ENCODE measurements at regions not wholly inside any gene's neighbourhood (a gene's known extent, or its start where the extent isn't known, plus 50 kb on each side); places are given as distances from the start of the nearest gene placed in this dataset.
"Not testable (repeated sequence)": the region's sequence is repeated elsewhere in the genome, so short reads cannot be mapped to it uniquely, and the experiment has no call there.

DNA sequence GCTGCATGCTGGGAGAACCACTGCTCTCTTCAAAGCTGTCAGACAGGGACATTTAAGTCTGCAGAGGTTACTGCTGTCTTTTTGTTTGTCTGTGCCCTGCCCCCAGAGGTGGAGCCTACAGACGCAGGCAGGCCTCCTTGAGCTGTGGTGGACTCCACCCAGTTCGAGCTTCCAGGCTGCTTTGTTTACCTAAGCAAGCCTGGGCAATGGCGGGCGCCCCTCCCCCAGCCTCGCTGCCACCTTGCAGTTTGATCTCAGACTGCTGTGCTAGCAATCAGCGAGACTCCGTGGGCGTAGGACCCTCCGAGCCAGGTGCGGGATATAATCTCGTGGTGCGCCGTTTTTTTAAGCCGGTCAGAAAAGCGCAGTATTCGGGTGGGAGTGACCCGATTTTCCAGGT is 234.9 kb upstream of the THUMPD2 start:
- in situ Hi-C loops (cut with MboI; ENCODE audit: low sequenced_read_pairs); H4K8ac ChIP-seq (ENCODE audit: low read depth in 2 of 2, low read length in 2 of 2); H3K4me1 ChIP-seq (ENCODE audit: control insufficient read depth, insufficient read depth, low read length); CTCF ChIA-PET; H2AFZ ChIP-seq (replicated peaks; ENCODE audit: low read length, poor library complexity); H3K4ac ChIP-seq (ENCODE audit: low read depth, low read length); H3K9me3 ChIP-seq (ENCODE audit: control insufficient read depth, insufficient read depth, low read length); H2AK9ac ChIP-seq (replicated peaks; ENCODE audit: low read depth, low read length, poor library complexity); H3K56ac ChIP-seq (ENCODE audit: extremely low read depth, insufficient read depth, low read length); H3K27ac ChIP-seq (ENCODE audit: insufficient read depth, low read length); H4K5ac ChIP-seq (ENCODE audit: low read depth, low read length); BruUV-seq (replicated peaks); ATAC-seq (ENCODE audit: low read depth); H3K36me3 ChIP-seq (ENCODE audit: control insufficient read depth, insufficient read depth, low read length); H2BK5ac ChIP-seq (ENCODE audit: low read depth, low read length, poor library complexity, severe bottlenecking); H3K18ac ChIP-seq (ENCODE audit: low read depth, low read length); H3K9ac ChIP-seq (ENCODE audit: low read depth, low read length); H2AK5ac ChIP-seq (ENCODE audit: low read depth, low read length); dilution Hi-C loops (cut with HindIII; ENCODE audit: low sequenced_read_pairs, unreplicated experiment); H3K14ac ChIP-seq (replicated peaks; ENCODE audit: low read depth, low read length); H2BK20ac ChIP-seq (ENCODE audit: low read depth, low read length); H4K20me1 ChIP-seq (ENCODE audit: insufficient read depth, low read length); H3K27me3 ChIP-seq (ENCODE audit: control insufficient read depth, insufficient read depth, low read length); H2BK120ac ChIP-seq (ENCODE audit: low read depth, low read length); POLR2A ChIA-PET (ENCODE audit: unreplicated experiment); H3K79me1 ChIP-seq (ENCODE audit: low read depth in 1 of 2, low read length in 2 of 2); H3K4me3 ChIP-seq (ENCODE audit: insufficient read depth, low read depth, low read length); H4K91ac ChIP-seq (ENCODE audit: insufficient read depth, low read depth, low read length); H2BK15ac ChIP-seq (ENCODE audit: low read depth, low read length); DNase-seq; H3K23ac ChIP-seq (ENCODE audit: low read depth, low read length); H3K4me2 ChIP-seq (ENCODE audit: low read depth, low read length); H3K9me1 ChIP-seq (ENCODE audit: insufficient read depth, low read length); intact Hi-C loops (cut with micrococcal nuclease): not testable (repeated sequence)
- no CpG with 5 or more reads among the region's 17 CpGs for WGBS, 2 experiments (ENCODE audit: extremely low coverage in 2 of 2, insufficient read length in 1 of 2)
